ENCODE measurements at regions not wholly inside any gene's neighbourhood (a gene's known extent, or its start where the extent isn't known, plus 50 kb on each side); places are given as distances from the start of the nearest gene placed in this dataset.

- TF ChIP-seq, protein P1, sequence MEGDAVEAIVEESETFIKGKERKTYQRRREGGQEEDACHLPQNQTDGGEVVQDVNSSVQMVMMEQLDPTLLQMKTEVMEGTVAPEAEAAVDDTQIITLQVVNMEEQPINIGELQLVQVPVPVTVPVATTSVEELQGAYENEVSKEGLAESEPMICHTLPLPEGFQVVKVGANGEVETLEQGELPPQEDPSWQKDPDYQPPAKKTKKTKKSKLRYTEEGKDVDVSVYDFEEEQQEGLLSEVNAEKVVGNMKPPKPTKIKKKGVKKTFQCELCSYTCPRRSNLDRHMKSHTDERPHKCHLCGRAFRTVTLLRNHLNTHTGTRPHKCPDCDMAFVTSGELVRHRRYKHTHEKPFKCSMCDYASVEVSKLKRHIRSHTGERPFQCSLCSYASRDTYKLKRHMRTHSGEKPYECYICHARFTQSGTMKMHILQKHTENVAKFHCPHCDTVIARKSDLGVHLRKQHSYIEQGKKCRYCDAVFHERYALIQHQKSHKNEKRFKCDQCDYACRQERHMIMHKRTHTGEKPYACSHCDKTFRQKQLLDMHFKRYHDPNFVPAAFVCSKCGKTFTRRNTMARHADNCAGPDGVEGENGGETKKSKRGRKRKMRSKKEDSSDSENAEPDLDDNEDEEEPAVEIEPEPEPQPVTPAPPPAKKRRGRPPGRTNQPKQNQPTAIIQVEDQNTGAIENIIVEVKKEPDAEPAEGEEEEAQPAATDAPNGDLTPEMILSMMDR (IDR thresholded peaks at IDR 0.05; ENCODE audit: insufficient read depth, missing control alignments): no peak
- DNase-seq (ENCODE audit: insufficient read length, low spot score): no peak
- no peak for FAIRE-seq
Observed at GRCh38 chr1:99131546-99131945, 126.9 kb upstream of the PLPPR5 start.

DNA sequence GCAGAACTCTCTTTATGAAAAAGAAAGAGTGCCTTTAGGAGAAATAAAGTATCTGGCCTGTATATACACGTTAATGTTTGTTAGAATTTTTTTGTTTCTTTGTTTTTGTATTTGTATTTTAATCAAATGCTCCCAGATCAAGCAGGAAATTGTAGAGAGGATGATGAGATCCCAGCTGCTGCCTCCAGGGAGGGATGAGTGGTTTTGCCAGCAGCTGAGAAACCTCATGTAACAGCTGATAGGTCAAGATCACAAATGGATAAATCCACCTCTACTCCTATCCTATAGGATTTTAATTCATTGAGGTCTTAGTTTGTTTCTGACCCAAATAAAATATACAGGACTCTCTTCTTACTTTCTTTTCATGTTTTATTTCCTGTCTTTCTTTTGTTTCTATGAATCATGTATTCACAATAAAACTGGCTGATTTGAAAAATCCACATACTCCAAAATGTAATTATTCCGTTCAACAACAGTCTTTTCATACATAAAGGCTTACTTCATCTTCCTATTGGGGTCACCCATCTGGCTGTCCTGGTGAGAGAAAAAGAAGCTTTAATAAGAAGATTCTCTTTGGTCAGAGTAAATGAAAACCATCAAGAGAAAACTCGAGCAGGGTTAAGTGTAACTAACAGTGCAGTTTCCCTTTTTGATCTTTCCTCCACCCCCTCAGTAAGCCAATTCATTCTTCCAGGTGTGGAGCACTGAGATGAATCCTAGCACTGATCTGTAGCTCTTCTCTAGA is 129.3 kb upstream of the PLPPR5 start:
- TF ChIP-seq, protein P1 (IDR thresholded peaks at IDR 0.05; ENCODE audit: insufficient read depth, missing control alignments): no peak
- FAIRE-seq: no peak
- DNase-seq (ENCODE audit: insufficient read length, low spot score): no peak

GRCh38 chr1:99137554-99138206 is 126.6 kb upstream of the PLPPR4 start:
- FAIRE-seq (no peak), DNase-seq (ENCODE audit: insufficient read length, low spot score) (no peak)
- TF ChIP-seq, protein P1 (IDR thresholded peaks at IDR 0.05; ENCODE audit: insufficient read depth, missing control alignments): no peak

- TF ChIP-seq, protein P1 (IDR thresholded peaks at IDR 0.05; ENCODE audit: insufficient read depth, missing control alignments): no peak
- FAIRE-seq (no peak), DNase-seq (ENCODE audit: insufficient read length, low spot score) (no peak)
Observed at GRCh38 chr1:99139876-99140275, 124.4 kb upstream of the PLPPR4 start.

- no peak for DNase-seq (ENCODE audit: insufficient read length, low spot score)
- TF ChIP-seq, protein P1 (IDR thresholded peaks at IDR 0.05; ENCODE audit: insufficient read depth, missing control alignments): no peak
- no peak for FAIRE-seq
Observed at GRCh38 chr1:99146129-99146848, 118.0 kb upstream of the PLPPR4 start.

DNA sequence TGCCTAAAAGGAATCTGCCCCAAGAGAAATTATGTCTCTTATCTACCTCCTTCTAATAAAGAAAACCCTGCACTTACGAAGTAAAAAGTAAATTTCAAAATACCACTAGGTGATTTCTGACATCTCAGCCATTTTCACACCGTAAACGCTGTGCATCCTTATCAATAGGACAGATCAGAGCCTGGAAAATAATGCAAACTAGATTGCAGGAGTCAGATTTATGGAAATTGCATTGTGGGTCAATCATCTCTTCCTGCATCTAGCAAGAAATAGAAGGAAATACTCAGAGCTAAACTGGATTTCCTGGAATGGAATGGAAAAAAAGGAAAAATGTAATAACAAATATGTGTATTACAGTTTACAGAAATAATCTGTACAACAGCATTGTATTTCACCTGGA is 114.3 kb upstream of the PLPPR4 start:
- FAIRE-seq (no peak), DNase-seq (ENCODE audit: insufficient read length, low spot score) (no peak)
- TF ChIP-seq, protein P1 (IDR thresholded peaks at IDR 0.05; ENCODE audit: insufficient read depth, missing control alignments): no peak
